HEK293 (cell line): ENCODE measurements at regions not wholly inside any gene's neighbourhood (a gene's known extent, or its start where the extent isn't known, plus 50 kb on each side); places are given as distances from the start of the nearest gene placed in this dataset.

Experiments
- CTCF ChIA-PET: fragments of 350-600 bp; formaldehyde crosslinking; extraction: SDS; loops from one replicate; lab custom pipeline; 2021; ENCODE audit warnings: antibody characterized with exemption; lab: Yijun Ruan, JAX
- POLR2A ChIA-PET: fragments of 300-600 bp; formaldehyde crosslinking; extraction: SDS; loops from one replicate; lab custom pipeline; 2020; ENCODE audit warnings: antibody characterized with exemption, inconsistent platforms; lab: Yijun Ruan, JAX
- H3K27ac ChIP-seq: fragments of 200-500 bp; sonication (Bioruptor generic); 2 replicates; pipeline ENCODE4 v1.5.1; 2014; ENCODE audit warnings: low read depth, low read length, control low read depth, inconsistent platforms; ENCODE audit errors: extremely low read depth
- H3K36me3 ChIP-seq, 2 experiments: fragments of 200-500 bp in 1 of 2; sonication (Bioruptor generic) in 1 of 2; 1 replicate in 1 of 2; 2 replicates in 1 of 2; pipeline ENCODE4 v1.5.1; 2014 to 2017; ENCODE audit warnings: inconsistent platforms in 2 of 2, low read length in 2 of 2; ENCODE audit not compliant: control insufficient read depth in 2 of 2, insufficient read depth in 1 of 2
- H3K4me1 ChIP-seq: fragments of 200-500 bp; sonication (Bioruptor generic); 2 replicates; pipeline ENCODE4 v1.5.1; 2014; ENCODE audit warnings: mild to moderate bottlenecking, low read length, inconsistent platforms; ENCODE audit not compliant: control insufficient read depth, insufficient read depth
- H3K4me3 ChIP-seq: 2 replicates; pipeline ENCODE4 v1.5.1; 2011; ENCODE audit warnings: low read depth, mild to moderate bottlenecking, control low read depth, low read length, moderate library complexity
- H3K9me3 ChIP-seq: fragments of 200-500 bp; sonication (Bioruptor generic); 2 replicates; pipeline ENCODE4 v1.5.1; 2014; ENCODE audit warnings: low read depth, low read length, inconsistent platforms; ENCODE audit not compliant: control insufficient read depth, insufficient read depth
- EGR2 ChIP-seq: fragments of 450-650 bp; formaldehyde crosslinking; IDR thresholded peaks from 2 replicates; pipeline ENCODE4 v1.5.1; 2016; ENCODE audit warnings: low read depth, missing biosample characterization, missing genetic modification characterization
- GFI1B ChIP-seq: fragments of 450-650 bp; formaldehyde crosslinking; IDR thresholded peaks from 2 replicates; pipeline ENCODE4 v1.5.1; 2016; ENCODE audit warnings: missing biosample characterization, missing genetic modification characterization
- GLI4 ChIP-seq: fragments of 450-650 bp; formaldehyde crosslinking; IDR thresholded peaks from 2 replicates; pipeline ENCODE4 v1.5.1; 2016; ENCODE audit warnings: missing biosample characterization, missing genetic modification characterization
- HOXC10 ChIP-seq: sonication (generic); formaldehyde crosslinking; IDR thresholded peaks from 2 replicates; pipeline ENCODE4 v1.8.1; 2023; ENCODE audit warnings: mild to moderate bottlenecking, missing genetic modification reagents
- KLF9 ChIP-seq: fragments of 450-650 bp; formaldehyde crosslinking; IDR thresholded peaks from 2 replicates; pipeline ENCODE4 v1.5.1; 2016; ENCODE audit warnings: missing biosample characterization, missing genetic modification characterization, low read depth
- RBAK ChIP-seq: fragments of 450-650 bp; formaldehyde crosslinking; IDR thresholded peaks from 2 replicates; pipeline ENCODE4 v1.5.1; 2016; ENCODE audit warnings: missing biosample characterization, missing genetic modification characterization
- SCRT2 ChIP-seq: fragments of 450-650 bp; formaldehyde crosslinking; IDR thresholded peaks from 2 replicates; pipeline ENCODE4 v1.5.1; 2016; ENCODE audit warnings: missing biosample characterization, missing genetic modification characterization
- ZBTB8A ChIP-seq: fragments of 450-650 bp; formaldehyde crosslinking; IDR thresholded peaks from 2 replicates; pipeline ENCODE4 v1.5.1; 2016; ENCODE audit warnings: missing biosample characterization, missing genetic modification characterization
- ZEB2 ChIP-seq: fragments of 450-650 bp; formaldehyde crosslinking; IDR thresholded peaks from 2 replicates; pipeline ENCODE4 v1.5.1; 2016; ENCODE audit warnings: missing biosample characterization, missing genetic modification characterization
- ZFP37 ChIP-seq: fragments of 450-650 bp; formaldehyde crosslinking; IDR thresholded peaks from 2 replicates; pipeline ENCODE4 v1.5.1; 2016; ENCODE audit warnings: missing biosample characterization, missing genetic modification characterization
- ZNF146 ChIP-seq: fragments of 450-650 bp; formaldehyde crosslinking; IDR thresholded peaks from 2 replicates; pipeline ENCODE4 v1.5.1; 2016; ENCODE audit warnings: missing biosample characterization, missing genetic modification characterization
- ZNF184 ChIP-seq: fragments of 450-650 bp; IDR thresholded peaks from 2 replicates; pipeline ENCODE4 v1.5.1; 2018; ENCODE audit warnings: missing biosample characterization, mild to moderate bottlenecking, missing genetic modification characterization
- ZNF214 ChIP-seq: fragments of 450-650 bp; formaldehyde crosslinking; IDR thresholded peaks from 2 replicates; pipeline ENCODE4 v1.5.1; 2017; ENCODE audit warnings: missing biosample characterization, mild to moderate bottlenecking, missing genetic modification characterization, borderline replicate concordance
- ZNF324 ChIP-seq: fragments of 450-650 bp; formaldehyde crosslinking; IDR thresholded peaks from 2 replicates; pipeline ENCODE4 v1.5.1; 2016; ENCODE audit warnings: missing biosample characterization, missing genetic modification characterization
- ZNF335 ChIP-seq: fragments of 450-650 bp; formaldehyde crosslinking; conservative IDR thresholded peaks from 2 replicates; pipeline ENCODE4 v1.5.1; 2016; ENCODE audit warnings: missing biosample characterization, missing genetic modification characterization
- ZNF521 ChIP-seq: fragments of 450-650 bp; formaldehyde crosslinking; IDR thresholded peaks from 2 replicates; pipeline ENCODE4 v1.5.1; 2017; ENCODE audit warnings: missing biosample characterization, mild to moderate bottlenecking, missing genetic modification characterization
- ZNF76 ChIP-seq: fragments of 450-650 bp; formaldehyde crosslinking; IDR thresholded peaks from 2 replicates; pipeline ENCODE4; 2016; ENCODE audit warnings: low read depth, missing biosample characterization, missing genetic modification characterization, borderline replicate concordance
- ZNF830 ChIP-seq: fragments of 450-650 bp; IDR thresholded peaks from 2 replicates; pipeline ENCODE4 v1.5.0; 2018; ENCODE audit warnings: missing biosample characterization, missing genetic modification characterization, low read depth, mild to moderate bottlenecking, moderate library complexity
- ZSCAN30 ChIP-seq: fragments of 450-650 bp; IDR thresholded peaks from 2 replicates; pipeline ENCODE4 v1.5.1; 2018; ENCODE audit warnings: missing biosample characterization, mild to moderate bottlenecking, missing genetic modification characterization, moderate library complexity
- ZXDB ChIP-seq: fragments of 450-650 bp; formaldehyde crosslinking; IDR thresholded peaks from 2 replicates; pipeline ENCODE4 v1.5.1; 2016; ENCODE audit warnings: missing biosample characterization, missing genetic modification characterization
- TF ChIP-seq, protein P1 (sequence below): fragments of 450-650 bp; formaldehyde crosslinking; IDR thresholded peaks from 2 replicates; pipeline ENCODE4 v1.5.1; 2016; ENCODE audit warnings: missing biosample characterization, missing genetic modification characterization
- TF ChIP-seq, protein P2 (sequence below): fragments of 450-650 bp; formaldehyde crosslinking; IDR thresholded peaks from 2 replicates; pipeline ENCODE4; 2016; ENCODE audit warnings: missing biosample characterization, missing genetic modification characterization
- TF ChIP-seq, protein P3 (sequence below): fragments of 450-650 bp; formaldehyde crosslinking; conservative IDR thresholded peaks from 2 replicates; pipeline ENCODE4 v1.5.1; 2016; ENCODE audit warnings: low read depth, missing biosample characterization, missing genetic modification characterization
- TF ChIP-seq, protein P4 (sequence below): IDR thresholded peaks from 2 replicates; pipeline ENCODE4 v1.6.1; 2011; ENCODE audit warnings: mild to moderate bottlenecking, low read depth, low read length, borderline replicate concordance
- TF ChIP-seq, protein P5 (sequence below): fragments of 450-650 bp; formaldehyde crosslinking; IDR thresholded peaks from 2 replicates; pipeline ENCODE4 v1.5.1; 2016; ENCODE audit warnings: missing biosample characterization, missing genetic modification characterization

DNA sequence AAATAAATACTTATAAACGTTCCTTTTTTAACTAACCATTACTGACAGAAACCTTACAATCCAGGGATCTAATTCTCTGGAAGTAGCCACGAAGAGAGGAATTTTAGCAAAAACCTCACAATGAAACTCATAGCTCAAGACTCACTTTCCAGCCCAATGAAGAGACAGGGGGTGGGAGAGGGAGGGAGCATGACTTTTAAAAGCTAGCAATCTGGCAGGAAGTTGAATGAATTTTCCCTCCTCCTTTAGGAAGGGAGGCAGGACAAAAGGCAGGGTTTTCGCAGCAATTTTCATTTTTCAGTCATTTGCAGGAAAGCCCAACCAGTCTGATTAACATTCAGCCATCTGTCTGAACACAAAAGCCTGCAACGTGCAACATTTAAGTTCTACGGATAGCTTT lies 381.5 kb upstream of the PSMD7 start (continued):
- TF ChIP-seq, protein P1, sequence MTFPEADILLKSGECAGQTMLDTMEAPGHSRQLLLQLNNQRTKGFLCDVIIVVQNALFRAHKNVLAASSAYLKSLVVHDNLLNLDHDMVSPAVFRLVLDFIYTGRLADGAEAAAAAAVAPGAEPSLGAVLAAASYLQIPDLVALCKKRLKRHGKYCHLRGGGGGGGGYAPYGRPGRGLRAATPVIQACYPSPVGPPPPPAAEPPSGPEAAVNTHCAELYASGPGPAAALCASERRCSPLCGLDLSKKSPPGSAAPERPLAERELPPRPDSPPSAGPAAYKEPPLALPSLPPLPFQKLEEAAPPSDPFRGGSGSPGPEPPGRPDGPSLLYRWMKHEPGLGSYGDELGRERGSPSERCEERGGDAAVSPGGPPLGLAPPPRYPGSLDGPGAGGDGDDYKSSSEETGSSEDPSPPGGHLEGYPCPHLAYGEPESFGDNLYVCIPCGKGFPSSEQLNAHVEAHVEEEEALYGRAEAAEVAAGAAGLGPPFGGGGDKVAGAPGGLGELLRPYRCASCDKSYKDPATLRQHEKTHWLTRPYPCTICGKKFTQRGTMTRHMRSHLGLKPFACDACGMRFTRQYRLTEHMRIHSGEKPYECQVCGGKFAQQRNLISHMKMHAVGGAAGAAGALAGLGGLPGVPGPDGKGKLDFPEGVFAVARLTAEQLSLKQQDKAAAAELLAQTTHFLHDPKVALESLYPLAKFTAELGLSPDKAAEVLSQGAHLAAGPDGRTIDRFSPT (tag by site-specific recombination): no peak
- TF ChIP-seq ZNF324 (tag by site-specific recombination) (no peak), ZNF521 (no peak), GLI4 (no peak), ZNF146 (no peak), ZNF184 (tag by site-specific recombination) (no peak), ZBTB8A (tag by site-specific recombination) (no peak), ZNF214 (no peak), ZSCAN30 (tag by site-specific recombination) (no peak), ZNF830 (tag by site-specific recombination) (no peak)
- TF ChIP-seq, protein P2, sequence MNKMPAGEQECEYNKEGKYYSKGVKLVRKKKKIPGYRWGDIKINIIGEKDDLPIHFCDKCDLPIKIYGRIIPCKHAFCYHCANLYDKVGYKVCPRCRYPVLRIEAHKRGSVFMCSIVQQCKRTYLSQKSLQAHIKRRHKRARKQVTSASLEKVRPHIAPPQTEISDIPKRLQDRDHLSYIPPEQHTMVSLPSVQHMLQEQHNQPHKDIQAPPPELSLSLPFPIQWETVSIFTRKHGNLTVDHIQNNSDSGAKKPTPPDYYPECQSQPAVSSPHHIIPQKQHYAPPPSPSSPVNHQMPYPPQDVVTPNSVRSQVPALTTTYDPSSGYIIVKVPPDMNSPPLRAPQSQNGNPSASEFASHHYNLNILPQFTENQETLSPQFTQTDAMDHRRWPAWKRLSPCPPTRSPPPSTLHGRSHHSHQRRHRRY: no peak

DNA sequence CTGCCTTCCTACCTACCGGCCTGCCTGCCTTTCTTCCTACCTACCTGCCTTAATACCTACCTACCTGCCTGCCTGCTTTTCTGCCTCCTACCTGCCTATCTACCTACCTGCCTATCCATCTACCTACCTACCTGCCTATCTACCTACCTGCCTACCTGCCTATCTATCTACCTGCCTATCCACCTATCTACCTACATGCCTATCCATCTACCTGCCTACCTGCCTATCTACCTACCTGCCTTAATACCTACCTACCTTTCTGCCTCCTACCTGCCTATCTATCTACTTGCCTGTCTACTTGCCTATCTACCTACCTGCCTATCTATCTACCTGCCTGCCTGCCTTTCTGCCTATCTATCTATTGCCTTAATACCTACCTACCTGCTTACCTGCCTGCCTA lies 383.8 kb upstream of the PSMD7 start:
- peak; percentile 52; the same call in 1 of the 2 replicates for TF ChIP-seq ZEB2 (tag by site-specific recombination)
- TF ChIP-seq ZXDB: no peak
- TF ChIP-seq EGR2 (tag by site-specific recombination): 0 out of 2 replicates have a peak, but pooled peaks have one; percentile 16
- 0 out of 2 replicates have a peak, but pooled peaks have one; percentile 68 for TF ChIP-seq ZNF521
- no peaks in the 10 kb centered on the region for H3K4me1 ChIP-seq
- no peaks in the 10 kb centered on the region for H3K9me3 ChIP-seq
- no peak overlapping the region for H3K27ac ChIP-seq
- POLR2A ChIA-PET: no interaction called here
- H3K36me3 ChIP-seq: no peaks in the 10 kb centered on the region
- H3K4me3 ChIP-seq: no peak overlapping the region
- CTCF ChIA-PET: no interaction called here

DNA sequence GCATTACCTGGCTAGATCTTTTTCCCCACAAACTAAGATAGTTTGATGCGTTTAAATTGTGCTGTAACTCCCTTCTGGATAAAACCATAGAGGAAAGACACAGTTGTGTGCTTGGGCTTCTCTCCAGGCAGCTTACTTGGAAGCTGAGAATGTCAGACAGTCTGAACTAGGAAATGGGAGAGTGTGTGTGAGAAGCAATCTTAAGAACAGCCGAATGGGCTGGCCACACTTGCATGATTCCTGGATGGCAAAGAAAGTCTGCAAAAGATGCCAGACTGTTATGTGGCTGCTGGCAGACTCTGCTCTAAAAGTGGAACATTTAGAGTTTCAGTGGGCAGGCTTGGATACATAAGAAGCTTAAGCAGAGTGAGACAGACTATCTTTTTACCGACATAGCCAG lies 384.3 kb upstream of the PSMD7 start:
- POLR2A ChIA-PET: no interaction called here
- Histone ChIP-seq H3K4me1 (no peaks in the 10 kb centered on the region), H3K36me3 (no peaks in the 10 kb centered on the region), H3K27ac (no peak overlapping the region), H3K4me3 (no peak overlapping the region), H3K9me3 (no peaks in the 10 kb centered on the region)
- CTCF ChIA-PET: interaction anchor here (0.6 kb wide), 1 partner anchor 1787 kb away, joined by 6 read pairs; no protein-coding TSS in a partner anchor
- TF ChIP-seq, protein P3, sequence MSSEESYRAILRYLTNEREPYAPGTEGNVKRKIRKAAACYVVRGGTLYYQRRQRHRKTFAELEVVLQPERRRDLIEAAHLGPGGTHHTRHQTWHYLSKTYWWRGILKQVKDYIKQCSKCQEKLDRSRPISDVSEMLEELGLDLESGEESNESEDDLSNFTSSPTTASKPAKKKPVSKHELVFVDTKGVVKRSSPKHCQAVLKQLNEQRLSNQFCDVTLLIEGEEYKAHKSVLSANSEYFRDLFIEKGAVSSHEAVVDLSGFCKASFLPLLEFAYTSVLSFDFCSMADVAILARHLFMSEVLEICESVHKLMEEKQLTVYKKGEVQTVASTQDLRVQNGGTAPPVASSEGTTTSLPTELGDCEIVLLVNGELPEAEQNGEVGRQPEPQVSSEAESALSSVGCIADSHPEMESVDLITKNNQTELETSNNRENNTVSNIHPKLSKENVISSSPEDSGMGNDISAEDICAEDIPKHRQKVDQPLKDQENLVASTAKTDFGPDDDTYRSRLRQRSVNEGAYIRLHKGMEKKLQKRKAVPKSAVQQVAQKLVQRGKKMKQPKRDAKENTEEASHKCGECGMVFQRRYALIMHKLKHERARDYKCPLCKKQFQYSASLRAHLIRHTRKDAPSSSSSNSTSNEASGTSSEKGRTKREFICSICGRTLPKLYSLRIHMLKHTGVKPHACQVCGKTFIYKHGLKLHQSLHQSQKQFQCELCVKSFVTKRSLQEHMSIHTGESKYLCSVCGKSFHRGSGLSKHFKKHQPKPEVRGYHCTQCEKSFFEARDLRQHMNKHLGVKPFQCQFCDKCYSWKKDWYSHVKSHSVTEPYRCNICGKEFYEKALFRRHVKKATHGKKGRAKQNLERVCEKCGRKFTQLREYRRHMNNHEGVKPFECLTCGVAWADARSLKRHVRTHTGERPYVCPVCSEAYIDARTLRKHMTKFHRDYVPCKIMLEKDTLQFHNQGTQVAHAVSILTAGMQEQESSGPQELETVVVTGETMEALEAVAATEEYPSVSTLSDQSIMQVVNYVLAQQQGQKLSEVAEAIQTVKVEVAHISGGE (tag by site-specific recombination): no peak
- TF ChIP-seq GFI1B (tag by site-specific recombination): no peak
- TF ChIP-seq, protein P4, sequence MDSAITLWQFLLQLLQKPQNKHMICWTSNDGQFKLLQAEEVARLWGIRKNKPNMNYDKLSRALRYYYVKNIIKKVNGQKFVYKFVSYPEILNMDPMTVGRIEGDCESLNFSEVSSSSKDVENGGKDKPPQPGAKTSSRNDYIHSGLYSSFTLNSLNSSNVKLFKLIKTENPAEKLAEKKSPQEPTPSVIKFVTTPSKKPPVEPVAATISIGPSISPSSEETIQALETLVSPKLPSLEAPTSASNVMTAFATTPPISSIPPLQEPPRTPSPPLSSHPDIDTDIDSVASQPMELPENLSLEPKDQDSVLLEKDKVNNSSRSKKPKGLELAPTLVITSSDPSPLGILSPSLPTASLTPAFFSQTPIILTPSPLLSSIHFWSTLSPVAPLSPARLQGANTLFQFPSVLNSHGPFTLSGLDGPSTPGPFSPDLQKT: no peak
- TF ChIP-seq, protein P5, sequence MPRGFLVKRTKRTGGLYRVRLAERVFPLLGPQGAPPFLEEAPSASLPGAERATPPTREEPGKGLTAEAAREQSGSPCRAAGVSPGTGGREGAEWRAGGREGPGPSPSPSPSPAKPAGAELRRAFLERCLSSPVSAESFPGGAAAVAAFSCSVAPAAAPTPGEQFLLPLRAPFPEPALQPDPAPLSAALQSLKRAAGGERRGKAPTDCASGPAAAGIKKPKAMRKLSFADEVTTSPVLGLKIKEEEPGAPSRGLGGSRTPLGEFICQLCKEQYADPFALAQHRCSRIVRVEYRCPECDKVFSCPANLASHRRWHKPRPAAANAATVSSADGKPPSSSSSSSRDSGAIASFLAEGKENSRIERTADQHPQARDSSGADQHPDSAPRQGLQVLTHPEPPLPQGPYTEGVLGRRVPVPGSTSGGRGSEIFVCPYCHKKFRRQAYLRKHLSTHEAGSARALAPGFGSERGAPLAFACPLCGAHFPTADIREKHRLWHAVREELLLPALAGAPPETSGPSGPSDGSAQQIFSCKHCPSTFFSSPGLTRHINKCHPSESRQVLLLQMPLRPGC: no peak
- TF ChIP-seq ZFP37: no peak
- no peak for TF ChIP-seq ZNF335 (tag by site-specific recombination)
- TF ChIP-seq RBAK (tag by site-specific recombination): no peak
- no peak for TF ChIP-seq KLF9 (tag by site-specific recombination)
- TF ChIP-seq SCRT2: no peak
- no peak for TF ChIP-seq HOXC10
- TF ChIP-seq ZNF76 (tag by site-specific recombination): no peak
